ENCODE measurements at regions not wholly inside any gene's neighbourhood (a gene's known extent, or its start where the extent isn't known, plus 50 kb on each side); places are given as distances from the start of the nearest gene placed in this dataset.

DNA sequence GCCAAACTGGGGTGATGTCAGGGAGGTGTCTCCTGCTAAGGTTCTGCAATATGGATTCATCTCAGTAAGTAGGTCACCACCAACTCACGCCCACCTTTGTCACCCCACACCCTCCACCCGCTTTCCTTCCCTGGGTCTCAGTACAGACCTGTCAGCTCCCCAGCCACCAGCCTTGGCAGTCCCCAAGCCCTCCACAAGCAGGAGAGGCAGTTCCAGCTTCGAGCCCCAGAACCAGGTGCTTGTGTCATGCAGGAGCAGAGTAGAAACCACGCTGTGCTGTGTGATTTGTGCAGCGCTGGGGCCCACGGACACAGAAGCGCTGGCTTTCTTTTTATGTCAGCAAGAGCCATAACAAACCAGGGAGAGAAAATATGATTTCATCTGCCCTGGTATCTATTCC is 89.0 kb upstream of the CDH4 start:
- intact Hi-C loops (cut with DNase I), result no loop called here
- DNase-seq, result no peak

DNA sequence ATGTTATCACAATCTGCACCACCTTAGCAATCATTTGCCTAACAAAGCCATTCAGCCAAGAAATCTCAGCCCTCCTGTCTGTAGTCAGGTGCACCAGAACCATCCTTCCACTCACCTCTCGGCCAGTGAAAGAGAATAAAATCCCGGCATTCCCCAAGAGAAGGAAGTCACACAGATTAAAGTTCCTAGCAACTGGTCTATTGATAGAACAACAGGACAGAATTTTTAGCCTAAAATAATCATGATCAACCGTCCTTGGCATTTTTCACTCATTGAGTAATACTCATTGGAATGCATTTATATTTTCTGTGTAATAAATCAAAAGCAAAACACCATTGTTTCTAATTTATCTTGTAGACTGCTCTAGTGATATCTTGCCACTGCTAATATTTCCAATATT is 85.7 kb upstream of the CDH4 start:
- DNase-seq, result no peak
- intact Hi-C loops (cut with DNase I), result no loop called here

DNA sequence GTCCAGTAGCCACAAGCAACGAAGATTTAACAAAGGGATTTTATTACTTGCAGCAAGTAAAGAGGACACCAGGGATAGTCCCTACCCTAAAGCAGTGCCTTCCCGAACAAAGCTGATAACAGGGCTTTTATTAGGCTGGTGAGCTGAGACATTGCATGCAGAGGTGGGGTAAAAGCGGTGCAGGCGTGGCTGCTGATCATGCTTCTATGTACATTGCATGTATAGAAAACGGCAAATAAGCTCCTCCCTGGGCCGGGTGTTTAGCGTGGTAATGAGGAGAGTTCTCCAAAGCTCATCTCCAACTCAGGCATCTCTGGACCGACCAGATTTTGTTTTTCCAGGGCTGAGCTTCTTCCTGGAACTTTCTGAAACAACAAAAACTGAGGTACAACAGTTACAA is 83.5 kb upstream of the CDH4 start:
- DNase-seq, result no peak
- intact Hi-C loops (cut with DNase I), result no loop called here

DNA sequence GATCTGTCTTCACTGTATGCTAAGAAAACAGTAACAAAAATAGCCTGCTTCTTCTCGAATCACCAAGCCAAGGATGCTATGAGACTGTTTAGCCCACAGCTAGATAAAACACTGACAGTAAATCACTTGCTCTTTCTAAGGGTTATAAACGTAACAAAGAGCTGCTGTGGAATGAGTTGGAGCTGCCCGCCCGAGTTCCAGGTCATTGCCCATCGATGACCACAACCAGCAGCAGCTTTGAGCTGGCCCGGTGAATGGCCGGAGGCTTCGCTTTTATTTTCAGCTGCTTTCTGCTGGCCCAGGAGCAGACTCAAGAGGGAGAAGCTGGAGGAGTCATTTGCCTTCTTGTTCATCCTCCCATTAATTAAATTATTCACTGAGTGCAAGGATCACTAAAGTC is 82.2 kb upstream of the CDH4 start:
- no peak for DNase-seq
- intact Hi-C loops (cut with DNase I), result no loop called here

DNA sequence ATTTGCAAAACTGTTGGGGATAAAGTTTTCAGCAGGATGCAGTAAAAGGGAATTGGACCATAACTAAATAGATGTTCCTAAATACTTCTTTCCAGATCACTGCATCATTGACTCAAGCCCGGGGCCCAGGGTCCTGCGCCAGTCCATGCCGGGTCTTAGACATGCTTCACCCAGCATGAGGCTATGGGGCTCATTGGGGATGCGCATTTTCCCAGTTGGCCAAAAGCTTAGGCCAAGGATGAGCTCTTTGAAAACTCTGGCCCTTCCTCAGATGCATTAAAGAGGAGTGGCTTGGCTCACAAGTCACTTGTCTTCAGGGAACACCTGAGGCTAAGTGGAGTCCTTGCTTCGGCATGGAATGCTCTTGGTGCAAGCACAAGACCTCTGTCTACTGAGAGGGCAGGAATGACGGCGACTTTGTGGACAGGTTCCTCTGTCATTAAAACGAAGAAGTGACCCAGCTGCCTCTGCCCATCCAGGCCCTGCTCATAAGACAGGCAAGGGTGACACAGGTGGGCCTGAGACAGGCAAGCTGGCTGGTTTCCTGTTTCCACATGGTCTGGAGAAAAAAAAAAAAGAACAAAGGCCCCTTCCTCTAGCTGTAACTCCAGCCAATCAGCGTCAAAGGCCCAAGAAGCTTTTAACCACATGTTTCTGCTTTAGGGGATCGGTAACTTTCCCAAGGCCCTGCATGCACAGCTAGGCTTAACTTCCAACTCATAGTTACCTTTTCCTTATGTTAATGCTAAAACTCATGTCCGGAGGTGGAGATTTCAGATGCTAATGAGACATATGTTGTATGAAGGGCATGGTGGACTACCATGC is 81.4 kb upstream of the CDH4 start:
- no peak for DNase-seq
- intact Hi-C loops (cut with DNase I), result no loop called here

DNA sequence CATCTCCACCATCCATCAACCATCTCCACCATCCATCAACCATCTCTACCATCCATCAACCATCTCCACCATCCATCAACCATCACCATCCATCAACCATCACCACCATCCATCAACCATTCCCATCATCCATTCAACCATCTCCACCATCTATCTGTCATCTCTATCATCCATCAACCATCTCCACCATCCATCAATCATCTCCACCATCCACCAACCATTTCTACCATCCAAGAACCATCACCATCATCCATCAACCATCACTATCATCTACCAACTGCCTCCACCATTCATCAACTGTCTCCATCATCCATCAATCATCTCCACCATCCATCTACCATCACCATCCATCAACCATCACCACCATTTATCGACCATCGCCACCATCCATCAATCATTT is 78.8 kb upstream of the CDH4 start:
- DNase-seq, result no peak
- intact Hi-C loops (cut with DNase I), result no loop called here

DNA sequence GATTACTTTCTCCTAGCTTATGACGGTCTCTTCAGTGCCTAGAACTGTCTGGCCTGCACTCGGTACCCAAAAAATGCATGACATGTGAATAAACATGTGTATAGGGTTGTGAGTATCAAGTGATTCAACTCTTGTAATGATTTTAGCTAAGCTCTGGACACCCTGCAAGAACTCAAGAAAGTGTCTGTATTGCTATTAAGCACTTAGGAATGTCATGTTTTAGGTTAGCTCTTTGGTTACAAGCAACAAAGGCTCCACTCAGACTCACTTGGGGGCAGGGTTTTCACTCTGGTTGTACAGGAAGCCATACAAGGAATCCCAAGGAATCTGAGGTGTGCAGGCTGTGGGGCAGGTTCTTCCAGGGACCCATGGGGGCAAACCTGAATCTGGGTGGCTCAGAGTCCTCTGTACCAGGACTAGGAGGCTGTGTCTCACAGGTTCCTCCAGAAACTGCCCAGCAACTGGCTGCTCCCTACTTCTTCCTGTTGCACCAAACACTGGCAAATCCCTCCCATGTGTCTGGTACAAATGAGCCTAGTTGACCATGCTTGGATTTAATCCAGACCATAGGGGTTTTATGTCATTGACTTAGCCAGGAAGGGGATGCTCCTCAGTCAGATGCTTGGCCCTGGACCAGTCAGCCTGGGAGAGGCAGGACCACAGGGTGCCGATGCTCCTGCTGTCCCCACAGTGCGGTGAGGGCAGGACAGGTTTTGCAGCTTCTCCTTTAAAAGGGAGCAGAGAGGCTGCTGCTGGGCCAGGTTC is 77.9 kb upstream of the CDH4 start:
- intact Hi-C loops (cut with DNase I), result no loop called here

DNA sequence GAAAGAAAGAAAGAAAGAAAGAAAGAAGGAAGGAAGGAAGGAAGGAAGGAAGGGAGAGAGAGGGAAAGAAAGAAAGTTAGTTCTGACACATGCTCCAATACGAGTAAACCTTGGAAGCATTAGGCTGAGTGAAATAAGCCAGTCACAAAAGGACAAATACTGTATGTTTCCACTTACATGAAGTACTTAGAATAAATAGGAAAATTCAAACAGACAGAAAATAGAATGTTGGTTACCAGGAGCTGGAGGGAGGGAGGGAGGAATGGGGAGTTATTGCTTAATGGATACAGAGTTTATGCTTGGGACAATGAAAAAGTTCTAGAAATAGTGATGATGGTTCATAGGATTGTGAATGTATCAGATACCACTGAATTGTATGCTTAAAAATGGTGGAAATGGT is 75.2 kb upstream of the CDH4 start:
- intact Hi-C loops (cut with DNase I), result no loop called here
- DNase-seq, result no peak

More for the DNA sequence above, 77.9 kb upstream of the CDH4 start:
- no peak for DNase-seq

DNA sequence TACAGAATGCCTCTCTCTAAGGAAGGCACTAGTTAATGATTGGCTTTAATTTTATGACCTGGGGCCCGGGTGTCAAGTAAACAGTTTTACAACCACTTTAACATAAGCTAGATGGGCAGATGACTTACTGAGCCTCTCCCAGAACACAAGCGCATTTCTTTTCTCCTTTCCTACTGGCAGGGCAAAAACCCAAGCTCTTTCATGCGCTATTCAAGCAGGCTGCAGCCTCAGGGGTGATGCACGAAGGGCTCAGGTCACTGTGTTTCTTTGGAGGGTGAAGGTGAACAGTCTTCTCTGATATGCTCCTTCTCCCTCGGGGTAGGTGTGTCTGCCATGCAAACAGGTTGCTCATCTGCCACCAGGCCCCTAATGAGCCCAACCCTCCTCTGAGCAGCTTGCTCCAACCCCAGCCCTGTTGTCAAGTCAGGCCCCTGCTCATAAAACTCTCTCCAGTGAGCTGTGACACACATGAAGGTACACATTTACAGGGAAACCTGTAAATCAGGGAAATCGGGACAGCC is 73.5 kb upstream of the CDH4 start:
- DNase-seq, result no peak
- intact Hi-C loops (cut with DNase I), result no loop called here

DNA sequence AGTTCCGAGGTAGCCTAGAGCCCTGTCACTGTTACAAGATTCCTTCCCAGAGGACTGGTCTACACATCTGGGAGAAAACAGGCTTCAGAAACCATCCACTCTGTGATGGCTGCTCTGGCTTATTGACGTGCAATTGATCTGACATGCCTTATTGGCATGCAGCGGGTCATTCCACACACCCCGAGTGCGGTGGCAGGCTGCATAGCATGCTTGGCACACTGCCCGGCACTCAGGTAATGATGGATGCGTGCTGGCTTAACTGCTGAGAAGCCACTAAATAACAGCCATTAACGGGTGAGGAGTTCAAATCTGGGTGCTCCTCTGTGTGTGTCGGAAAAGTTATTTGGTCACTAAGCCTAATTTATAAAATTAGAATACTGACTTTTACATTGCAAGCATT is 67.9 kb upstream of the CDH4 start:
- intact Hi-C loops (cut with DNase I), result no loop called here
- no peak for DNase-seq

DNA sequence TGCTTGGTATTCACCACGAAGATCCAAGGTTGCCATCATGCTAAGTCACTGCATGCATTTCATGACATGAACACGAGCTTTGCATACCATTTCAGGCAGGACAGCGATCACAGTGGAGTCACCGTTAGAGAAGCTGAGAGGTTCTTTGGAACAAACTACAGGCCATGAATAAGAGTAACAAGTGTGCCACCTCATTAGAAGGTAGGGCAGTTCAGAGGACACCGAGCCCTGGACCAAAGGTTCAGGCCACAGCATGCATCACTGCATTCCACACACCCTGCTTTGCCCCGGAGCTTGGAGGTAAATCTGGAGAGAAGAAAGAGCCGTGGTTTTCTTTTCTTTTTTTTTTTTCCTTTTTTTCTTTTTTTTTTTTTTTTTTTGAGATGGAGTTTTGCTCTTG is 66.9 kb upstream of the CDH4 start:
- DNase-seq, result no peak
- intact Hi-C loops (cut with DNase I), result no loop called here

DNA sequence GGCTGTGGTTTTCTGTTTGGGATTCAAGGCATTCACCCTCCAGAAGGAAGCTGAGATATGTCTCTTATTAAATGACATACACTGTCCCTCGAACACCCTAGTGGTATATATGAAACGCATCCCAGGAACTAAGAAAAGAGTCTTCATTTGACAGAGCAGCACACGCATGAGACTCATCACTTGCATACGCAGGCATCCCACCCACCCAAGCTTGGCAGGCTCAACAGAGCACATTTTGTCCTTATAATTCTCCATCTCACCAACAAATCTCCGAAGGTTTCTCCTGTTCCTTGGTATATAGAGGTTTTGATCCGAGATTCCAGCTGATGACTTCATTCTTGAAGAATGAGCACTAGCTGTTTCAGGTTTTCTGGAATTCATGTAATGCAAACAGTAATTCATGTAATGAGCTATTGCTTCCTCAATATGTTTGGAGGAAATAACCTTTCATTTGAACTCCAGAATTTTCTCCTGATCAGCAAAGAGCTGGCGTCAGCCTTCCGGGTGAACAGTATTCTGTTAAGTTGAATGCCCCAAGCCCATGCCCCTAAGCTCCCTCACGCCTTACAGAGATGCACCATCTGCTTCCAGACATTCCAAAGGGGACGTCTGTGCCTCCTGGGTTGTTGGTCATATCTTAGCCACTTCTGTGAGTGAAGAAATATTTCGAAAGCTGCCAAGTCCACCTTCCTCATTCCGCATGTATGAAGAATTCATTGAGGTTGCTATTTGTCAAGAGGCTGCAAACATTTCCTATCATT is 66.0 kb upstream of the CDH4 start:
- intact Hi-C loops (cut with DNase I), result no loop called here
- DNase-seq, result no peak

DNA sequence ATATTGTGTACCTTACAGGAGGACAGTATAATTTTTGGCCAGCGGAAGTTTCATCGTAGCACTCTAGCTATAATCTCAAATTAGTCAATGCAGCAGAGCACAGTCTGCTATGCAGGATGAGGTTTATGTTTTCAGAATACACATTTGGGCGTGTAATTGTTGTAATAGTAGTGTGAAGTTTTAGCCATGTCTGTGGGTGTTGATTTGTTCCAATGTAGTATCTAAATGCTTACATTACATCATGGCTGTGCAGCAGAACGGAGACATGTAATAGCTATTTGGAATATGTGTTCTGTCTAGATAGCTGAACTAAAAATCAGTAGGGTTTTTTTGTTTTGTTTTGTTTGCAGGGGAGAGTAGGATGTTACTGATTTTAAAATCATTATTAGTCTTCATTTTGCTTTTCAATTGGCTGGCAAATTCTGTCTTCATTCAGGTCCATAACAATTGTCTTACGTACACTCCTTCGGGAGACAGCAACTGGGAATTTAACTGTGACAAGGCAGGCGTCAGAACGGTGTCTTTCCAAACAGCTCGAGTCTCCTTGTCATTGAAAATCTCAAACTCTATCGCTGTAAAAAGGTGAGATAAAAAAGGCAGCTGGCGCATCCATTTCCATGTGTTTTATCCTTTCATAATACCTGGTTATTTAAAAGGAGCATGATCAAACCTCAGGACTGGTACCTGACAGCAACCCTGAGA is 65.1 kb upstream of the CDH4 start:
- intact Hi-C loops (cut with DNase I), result no loop called here
- DNase-seq, result no peak

DNA sequence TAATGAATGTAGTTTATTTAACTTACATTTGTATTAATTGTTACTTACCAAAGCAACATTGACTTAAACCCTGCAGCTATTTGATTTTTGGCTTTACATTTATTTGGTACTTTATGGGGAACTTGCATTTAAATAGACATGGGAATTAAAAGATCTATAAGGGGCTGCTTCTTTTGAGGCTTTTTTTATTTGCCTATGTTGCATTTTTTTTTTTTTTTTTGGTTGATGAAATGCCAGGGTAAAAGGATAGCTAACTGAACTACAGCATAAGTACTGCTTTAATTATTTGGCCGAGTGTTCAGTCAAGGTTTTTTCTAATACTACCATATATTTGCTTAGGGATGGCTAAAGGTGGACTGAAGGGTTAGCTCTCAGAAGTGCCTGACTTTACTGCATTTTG is 62.5 kb upstream of the CDH4 start:
- no peak for DNase-seq
- intact Hi-C loops (cut with DNase I), result no loop called here

DNA sequence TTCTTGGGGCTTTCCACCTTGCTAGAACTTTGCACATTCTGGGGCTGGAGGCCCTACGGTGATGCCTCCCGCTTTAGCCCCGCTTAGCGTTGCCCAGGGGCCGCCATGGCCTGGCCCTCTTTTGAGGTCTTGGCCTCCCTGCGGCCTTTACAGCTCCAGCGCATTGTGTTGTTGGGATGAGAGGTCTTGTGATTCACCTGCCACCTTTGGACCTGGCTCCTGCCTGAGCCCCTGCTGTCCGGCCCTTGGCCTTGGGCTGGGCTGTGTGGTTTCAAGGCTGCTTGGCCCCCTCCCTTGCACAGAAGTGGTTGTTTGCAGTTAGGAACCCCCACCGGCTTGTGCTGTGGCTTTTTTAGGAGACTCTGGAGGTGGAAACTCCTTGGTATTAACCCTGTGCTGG is 61.0 kb upstream of the CDH4 start:
- intact Hi-C loops (cut with DNase I), result no loop called here
- no peak for DNase-seq

DNA sequence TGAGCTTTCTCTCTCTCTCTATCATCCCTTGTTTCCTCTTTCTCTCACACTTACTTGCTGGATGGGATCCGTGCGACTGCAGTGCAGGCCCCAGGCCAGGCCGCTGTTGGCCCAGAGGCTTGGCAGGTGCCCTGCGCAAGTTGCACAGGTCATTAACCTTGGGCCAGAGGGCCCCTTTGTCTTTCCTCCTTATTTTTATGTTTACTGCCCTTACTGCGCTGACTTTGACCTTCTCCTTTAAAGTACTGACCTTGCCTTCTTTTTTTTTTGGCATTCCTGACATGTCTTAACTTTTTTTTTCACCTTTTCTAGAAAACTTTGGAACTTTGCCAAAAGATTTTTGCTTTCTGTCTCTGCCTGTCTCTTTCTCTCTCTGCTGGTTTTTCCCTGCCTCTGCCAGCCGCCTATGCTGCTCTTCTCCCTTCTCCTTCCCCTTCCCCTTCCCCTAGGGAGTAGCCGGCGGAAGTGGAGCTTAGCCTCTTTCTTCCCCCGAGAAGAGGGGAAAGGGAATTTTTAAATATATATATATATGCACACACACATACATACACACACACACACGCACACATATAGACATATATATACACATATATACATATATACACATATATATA is 59.6 kb upstream of the CDH4 start:
- intact Hi-C loops (cut with DNase I), result no loop called here
- DNase-seq, result no peak

DNA sequence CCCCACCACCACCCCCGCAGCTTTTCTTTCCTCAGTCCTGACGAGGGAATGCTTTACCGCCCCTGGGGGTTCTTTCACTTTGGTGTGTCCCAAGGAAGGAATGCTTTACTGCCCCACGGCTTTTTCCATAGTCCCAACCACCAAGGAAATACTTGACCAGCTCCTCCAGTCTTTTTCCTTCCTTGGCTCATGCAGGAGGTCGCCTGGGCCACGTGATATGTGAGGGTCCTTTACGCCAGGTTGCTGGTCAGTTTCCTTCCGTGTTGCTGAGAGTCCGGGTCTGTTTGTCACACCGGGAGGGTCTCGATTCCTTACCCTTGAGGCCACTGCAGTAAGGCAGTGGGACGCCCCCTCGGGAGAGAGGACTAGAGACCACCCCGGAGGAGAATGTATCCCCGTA is 58.9 kb upstream of the CDH4 start:
- intact Hi-C loops (cut with DNase I), result no loop called here
- DNase-seq, result no peak

All from posterior cingulate gyrus (tissue), 11 donors.